ENCODE measurements at regions not wholly inside any gene's neighbourhood (a gene's known extent, or its start where the extent isn't known, plus 50 kb on each side); places are given as distances from the start of the nearest gene placed in this dataset.
"Not testable (repeated sequence)": the region's sequence is repeated elsewhere in the genome, so short reads cannot be mapped to it uniquely, and the experiment has no call there.

DNA sequence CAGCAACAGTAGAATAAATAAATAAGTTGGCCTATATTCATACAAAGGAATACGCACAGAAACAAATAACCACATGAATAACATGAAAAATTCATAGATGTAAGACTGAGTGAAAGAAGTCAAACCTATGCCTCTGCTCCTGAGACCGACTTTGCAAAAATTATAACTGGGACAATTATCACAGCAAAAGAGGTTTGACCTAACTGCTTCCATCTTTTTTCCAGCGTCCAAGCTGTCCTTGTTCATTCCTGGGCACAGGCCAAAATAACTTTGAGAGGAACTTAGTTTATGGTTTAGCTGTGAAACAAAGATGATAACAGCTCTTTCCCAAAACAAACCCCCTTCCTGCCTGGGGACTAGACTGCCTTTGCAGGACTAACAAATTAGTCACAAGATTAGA, 109.6 kb upstream of the NBPF11 start:
- DNase-seq = not testable (repeated sequence)

DNA sequence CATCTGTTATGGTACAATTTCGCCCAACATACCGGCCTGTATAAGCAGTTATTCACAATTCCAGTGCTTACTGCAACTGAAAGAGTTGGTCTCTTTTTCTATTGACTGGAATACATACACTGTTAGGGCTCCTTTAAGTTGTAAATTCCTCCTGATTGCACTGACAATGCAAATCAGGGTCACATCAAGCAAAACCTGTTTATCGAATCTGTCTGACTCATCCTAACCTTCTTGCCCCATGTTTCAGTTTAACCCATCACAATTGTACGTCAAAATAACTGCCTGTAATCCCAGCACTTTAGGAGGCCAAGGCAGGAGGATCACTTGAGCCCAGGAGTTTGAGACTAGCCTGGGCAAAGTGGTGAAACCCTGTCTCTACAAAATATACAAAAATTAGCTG, 105.8 kb upstream of the NBPF11 start:
- DNase-seq = not testable (repeated sequence)

DNA sequence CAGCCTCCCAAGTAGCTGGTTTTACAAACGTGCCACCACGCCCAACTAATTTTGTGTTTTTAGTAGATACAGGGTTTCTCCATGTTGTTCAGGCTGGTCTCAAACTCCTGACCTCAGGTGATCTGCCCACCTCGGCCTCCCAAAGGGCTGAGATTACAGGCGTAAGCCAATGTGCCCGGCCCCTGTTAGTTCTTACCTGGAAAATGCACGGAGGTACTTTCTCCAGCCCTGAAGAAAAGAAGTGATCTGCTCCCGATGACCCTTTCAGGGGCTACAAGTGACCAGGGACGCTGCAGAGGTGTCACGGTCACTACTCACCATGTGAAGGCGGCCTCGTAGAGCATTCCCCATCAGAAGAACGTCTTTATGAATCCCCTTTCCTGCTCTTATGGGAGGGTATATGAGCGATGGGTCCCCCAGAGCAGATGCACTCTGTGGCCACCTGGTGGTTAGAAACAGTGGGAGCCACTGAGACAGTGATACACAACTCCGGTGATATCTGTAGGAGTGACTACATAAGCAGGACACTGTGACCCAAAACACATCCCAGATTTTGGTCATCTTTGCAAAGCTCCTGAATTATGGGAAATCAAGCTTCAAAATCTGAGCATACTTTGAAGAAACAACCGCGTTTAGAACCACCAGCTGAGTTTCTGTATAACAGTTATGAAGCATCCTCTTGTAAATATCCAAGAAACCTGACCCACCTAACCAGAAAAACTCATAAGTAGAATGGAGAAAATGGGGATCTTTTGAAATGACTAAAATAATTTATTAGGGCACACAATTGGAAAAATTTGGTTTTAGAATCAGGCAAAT, 102.7 kb upstream of the NBPF11 start:
- not testable (repeated sequence) for DNase-seq

DNA sequence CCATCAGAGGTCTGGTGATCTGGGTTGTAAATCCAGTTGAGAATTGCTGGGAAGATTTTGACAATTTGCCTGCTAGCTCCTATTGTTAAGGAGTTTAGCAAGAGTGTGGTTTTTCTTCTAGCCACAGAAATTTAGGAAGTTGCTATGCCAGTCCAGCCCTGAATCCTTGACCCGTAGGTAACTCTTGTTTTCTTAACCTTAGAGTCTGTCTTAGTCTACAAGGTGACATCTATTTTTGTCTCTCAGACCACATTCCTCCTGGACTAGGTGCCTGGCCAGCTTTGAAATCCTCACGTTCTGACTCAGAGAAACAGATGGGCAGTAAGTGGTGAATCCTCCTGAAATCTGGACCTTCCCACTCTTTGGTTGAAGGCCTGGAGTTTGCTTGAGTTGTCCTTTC, 101.7 kb upstream of the NBPF11 start:
- DNase-seq = not testable (repeated sequence)

DNA sequence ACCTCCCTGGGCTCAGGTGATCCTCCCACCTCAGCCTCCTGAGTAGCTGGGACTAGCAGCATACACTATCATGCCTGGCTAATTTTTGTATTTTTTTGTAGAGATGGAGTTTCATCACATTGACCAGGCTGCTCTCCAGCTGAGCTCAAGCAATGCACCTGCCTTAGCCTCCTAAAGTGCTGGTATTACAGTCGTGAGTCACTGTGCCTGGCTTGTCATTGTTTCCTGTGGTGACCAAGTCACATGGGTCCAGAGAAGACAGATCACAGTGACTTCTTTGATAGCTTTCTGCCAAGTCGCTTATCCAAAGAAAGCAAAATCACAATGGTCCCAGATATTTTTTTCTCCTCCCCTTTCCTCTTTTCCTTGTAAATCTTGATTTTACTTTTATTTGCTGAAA, 96.7 kb upstream of the NBPF11 start:
- DNase-seq = not testable (repeated sequence)

DNA sequence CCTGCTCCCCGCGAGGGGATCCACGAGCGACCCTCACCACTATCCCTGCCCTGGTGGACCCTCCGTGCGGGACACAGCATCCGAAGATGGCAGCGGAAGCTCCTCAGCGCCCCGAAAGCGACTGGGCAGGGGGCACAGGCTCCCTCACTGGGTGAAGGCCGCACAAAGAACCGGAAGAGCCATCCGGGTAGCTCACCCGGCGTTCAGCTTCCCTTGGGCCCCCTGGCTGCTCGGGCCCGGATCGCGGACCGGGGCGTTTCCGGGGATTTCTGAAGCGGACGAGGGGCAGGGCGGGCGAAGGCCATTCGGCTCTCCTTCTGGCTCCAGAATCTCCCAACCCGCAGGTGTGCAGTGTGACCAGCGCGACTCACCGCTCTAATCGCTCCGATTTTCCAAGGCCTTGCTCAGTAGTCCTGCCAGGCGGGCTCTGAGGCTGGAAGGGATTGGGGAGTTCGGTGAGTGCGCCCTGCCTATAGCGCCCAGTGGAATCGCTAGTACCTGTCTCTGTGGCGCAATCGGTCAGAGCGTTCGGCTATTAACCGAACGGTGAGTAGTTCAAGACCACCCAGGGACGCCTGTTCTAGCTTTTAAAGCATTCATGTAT, 94.3 kb upstream of the NBPF11 start:
- DNase-seq = not testable (repeated sequence)

DNA sequence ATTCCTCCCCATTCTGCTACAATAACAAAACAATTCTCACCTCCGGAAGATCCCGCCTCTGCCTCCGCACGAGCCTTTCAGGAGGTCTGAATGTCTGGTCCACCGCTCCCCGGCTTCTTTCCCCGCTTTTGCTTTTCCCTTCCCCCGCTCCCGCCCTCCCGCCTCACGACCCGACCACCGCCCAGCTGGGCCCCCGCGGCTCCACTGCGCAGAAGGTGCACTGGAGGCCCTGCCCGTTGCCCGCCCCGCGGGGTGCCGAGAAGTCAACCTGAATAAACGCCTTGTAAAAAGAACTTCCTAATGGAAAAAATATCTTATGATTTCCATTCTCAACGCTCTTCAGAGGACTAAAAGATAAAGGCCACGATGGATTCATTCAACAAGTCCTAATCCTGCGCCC, 93.8 kb upstream of the NBPF11 start:
- not testable (repeated sequence) for DNase-seq

DNA sequence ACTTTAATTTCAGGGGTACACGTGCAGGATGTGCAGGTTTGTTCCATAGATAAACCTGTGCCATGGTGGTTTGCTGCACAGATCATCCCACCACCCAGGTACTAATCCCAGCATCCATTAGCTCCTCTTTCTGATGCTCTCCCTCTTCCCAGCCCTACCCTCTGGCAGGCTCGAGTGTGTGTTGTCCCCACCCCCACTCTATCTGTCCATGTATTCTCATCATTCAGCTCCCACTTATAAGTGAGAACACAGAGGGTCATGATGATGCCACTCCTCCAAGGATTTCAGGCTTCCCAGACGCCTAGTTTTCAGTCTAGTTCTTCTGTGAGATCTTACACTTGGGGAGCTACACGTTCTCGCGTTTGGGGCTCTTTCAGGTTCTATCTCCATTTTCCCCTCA, 93.4 kb upstream of the NBPF11 start:
- DNase-seq = not testable (repeated sequence)

DNA sequence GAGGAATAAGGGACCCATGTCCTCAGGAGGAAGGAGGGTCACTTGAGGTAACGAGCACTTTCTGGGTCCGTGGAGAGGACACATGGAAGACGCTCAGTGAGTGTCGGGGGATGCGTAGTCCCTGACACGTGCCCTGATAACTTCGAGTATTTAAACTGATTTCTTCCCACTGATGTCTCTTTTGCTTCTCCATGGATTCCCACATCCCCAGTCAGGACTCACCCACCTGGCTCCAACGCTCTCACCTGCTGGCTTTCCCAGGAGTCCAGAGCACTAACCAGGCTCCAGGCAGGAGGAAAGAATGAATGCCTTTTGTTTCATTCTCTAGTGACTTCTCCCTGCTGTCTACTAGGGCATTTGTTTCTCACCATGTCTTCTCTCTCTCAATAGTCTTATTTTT, 81.2 kb upstream of the NBPF11 start:
- DNase-seq = not testable (repeated sequence)

DNA sequence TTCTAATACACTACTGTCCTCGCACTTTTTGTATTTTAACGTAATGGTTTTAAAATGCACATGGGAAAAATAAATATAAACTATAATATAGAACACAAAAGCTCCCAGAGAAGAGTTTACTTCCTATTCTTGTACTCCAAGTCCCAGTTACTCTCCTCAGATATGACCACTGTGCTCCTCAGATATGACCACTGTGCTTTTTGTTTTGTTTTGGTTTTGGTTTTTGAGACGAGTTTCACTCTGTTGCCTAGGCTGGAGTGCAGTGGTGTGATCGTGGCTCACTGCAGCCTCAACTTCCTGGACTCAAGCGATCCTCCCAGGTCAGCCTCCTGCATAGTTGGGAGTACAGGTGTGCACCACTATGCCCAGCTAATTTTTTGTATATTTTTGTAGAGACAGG, 76.8 kb upstream of the NBPF11 start:
- not testable (repeated sequence) for DNase-seq

DNA sequence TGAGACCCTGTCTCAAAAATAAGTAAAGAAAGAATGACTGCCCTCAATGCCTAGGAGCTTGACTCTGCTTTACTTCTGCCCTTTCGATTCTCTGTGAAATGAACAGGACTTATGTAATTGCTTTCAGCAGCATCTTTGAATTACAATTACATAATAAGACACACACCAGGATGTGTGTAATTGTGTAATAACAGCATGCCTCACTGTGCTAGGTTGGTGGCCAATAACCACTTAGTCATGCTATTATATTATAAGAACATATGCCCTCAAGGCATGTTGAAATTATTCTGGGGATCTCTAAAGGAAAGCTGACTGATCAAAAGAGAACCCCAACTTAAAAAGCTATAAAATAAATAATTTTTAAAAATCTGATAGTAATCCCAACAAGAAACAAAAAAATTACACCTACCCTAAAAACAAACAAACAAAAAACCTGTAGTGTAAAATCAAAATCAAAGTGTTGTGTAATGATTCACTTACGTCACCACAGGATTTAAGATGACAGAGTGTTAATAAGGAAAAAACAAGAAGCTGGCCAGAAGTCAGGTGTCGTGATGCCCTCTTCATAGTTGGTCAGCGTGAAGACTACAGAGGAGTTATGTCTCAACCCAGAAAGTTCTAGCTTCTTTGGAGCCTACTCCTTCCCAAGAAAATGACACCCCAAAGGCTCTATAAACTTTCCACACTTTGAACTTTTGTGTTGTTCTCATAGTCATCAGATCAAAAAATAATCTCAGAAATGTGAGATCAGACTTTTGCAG, 70.5 kb upstream of the NBPF11 start:
- DNase-seq = not testable (repeated sequence)

DNA sequence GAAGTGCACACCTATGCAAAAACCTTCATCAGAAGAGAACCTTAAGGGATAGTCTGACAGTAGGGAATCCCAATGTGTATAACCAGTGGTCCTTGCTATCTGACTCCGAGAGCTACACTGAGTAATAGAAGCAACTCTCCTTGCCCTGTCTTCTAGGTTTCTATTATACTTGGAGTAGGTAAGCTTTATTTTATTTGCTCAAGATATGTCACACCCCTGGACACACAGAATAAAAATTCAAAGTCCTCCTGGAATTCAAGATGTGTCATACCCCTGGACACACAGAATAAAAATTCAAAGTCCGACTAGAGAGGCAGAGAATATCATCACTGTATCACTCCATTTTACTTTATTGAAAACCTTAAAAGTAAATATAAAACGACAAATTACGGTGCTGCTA, 69.5 kb upstream of the NBPF11 start:
- DNase-seq = not testable (repeated sequence)

DNA sequence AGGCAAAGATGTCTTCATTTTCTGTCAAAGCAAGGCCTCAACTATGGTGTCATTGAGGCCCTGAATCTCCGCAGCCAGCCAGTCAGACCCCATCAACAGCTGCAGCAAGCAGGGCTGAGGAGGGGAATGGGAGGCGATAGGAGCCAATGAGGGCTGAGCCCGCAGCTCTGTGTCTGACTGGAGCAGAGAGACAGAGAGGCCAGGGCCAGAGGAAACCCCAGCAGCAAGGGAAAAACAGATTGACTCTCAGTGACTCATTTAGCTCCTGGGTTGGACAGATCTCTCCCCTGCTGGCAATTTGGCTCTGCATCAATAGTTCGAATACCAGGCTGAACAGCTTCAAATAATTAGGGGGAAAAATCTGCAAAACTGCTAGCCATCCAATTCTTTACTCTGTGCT, 67.1 kb upstream of the NBPF11 start:
- not testable (repeated sequence) for DNase-seq

DNA sequence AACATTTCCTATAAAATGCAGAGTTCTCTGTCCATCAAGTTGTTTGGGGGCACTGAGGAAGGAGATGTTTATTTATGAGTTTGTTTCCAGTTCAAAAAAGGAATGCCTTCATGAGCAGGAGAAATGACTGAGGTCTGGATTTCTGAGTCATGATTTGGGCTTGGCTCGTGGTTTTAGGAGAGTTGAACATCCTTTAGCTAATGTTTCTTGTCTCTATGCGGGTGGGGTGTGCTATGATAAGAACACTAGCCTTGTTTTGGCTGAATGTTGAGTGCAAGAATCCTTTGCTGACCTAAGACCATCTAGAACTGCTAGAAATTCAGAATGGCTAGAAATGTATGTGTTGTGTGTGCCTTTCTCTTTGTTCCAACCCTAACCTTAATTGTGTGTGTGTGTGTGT, 59.1 kb upstream of the NBPF11 start:
- not testable (repeated sequence) for DNase-seq

DNA sequence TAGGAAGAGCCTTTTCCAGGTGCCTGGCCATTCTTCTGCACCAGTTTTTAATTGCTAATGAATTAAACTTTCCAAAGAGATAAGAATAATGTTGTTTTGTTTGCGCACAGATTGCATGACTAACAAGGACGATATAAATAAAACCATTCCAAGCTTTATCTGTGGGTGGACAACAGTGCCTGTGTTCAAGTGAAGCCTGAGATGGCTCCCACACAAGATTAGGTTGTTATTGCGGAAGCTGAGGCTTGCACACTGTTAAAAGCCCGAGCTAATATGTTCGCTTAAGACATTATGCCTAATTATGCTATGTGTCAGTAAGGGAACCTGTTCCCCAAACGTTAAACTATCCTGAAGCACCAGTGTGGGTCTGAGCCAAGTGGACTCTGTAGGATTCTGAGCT, 58.5 kb upstream of the NBPF11 start:
- not testable (repeated sequence) for DNase-seq

DNA sequence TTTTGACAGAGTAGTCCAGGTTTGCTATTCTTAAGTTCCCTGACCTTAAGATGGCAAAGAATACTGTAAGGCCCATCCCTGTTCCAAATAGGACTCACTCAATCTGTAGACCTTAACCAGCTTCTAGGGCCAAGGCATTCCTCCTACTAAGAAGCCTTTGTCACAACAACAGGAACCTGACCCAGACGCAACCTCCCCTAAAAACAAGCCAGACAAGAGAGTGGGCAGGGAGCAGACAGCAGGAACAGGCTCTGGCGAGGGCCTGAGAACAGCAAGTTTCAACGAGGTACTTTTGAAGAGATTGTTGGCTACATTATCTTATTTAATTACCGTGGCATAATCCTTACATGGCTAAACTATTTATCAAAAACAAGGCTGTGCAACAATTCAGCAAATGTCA, 58.1 kb upstream of the NBPF11 start:
- not testable (repeated sequence) for DNase-seq

DNA sequence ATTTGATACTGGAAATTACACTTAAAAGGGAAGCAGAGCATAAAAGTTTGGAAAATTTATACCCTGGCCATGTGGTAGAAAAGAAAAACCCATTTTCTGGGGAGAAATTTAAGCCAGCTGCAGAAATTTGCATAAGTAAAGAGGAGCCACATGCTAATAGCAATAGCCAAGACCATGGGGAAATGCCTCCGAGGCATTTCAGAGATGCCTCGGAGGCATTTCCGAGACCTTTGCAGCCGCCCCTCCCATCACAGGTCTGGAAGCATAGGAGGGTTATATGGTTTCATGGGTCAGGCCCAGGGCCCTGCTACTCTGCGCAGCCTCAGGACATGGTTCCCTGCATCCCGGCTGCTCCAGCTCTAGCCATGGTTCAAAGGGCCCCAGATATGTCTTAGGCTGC, 49.9 kb upstream of the NBPF11 start:
- DNase-seq = not testable (repeated sequence)

Data from NCI-H1694 (cell line).